ENCODE measurements at regions not wholly inside any gene's neighbourhood (a gene's known extent, or its start where the extent isn't known, plus 50 kb on each side); places are given as distances from the start of the nearest gene placed in this dataset.

DNA sequence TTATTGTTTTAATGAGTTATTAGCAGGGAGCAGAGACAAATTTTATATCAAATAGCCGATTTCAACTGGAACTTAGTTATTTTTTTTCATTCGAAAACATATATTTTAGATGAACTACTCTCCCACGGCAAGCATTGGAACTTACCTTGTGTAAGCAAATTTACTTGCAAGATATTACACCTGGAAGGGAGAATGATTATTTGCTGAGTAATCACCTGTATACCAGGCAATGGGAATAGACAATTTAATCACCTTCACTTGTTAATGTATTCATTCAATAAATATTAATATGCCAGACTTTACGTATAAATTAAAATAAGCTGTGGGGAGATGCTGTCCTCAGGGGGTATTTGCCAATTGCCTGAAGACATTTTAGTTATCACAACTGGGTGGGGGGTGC is 1069.9 kb upstream of the CHAC2 start:
- TF ChIP-seq EZH2 (IDR thresholded peaks at IDR 0.05; ENCODE audit: low read depth, unreplicated experiment) (no peak), CREB1 (CRISPR knock-in tag; IDR thresholded peaks at IDR 0.05; ENCODE audit: low read depth) (no peak), NANOG (IDR thresholded peaks at IDR 0.05; ENCODE audit: borderline replicate concordance) (no peak), JUNB (IDR thresholded peaks at IDR 0.05; ENCODE audit: unreplicated experiment) (no peak), POLR2AphosphoS5 (IDR thresholded peaks at IDR 0.05; ENCODE audit: low read depth) (no peak), EZH2phosphoT487 (IDR thresholded peaks at IDR 0.05; ENCODE audit: unreplicated experiment) (no peak), ZNF331 (CRISPR knock-in tag; IDR thresholded peaks at IDR 0.05; ENCODE audit: low read depth) (no peak)
- TF ChIP-seq, protein P1, sequence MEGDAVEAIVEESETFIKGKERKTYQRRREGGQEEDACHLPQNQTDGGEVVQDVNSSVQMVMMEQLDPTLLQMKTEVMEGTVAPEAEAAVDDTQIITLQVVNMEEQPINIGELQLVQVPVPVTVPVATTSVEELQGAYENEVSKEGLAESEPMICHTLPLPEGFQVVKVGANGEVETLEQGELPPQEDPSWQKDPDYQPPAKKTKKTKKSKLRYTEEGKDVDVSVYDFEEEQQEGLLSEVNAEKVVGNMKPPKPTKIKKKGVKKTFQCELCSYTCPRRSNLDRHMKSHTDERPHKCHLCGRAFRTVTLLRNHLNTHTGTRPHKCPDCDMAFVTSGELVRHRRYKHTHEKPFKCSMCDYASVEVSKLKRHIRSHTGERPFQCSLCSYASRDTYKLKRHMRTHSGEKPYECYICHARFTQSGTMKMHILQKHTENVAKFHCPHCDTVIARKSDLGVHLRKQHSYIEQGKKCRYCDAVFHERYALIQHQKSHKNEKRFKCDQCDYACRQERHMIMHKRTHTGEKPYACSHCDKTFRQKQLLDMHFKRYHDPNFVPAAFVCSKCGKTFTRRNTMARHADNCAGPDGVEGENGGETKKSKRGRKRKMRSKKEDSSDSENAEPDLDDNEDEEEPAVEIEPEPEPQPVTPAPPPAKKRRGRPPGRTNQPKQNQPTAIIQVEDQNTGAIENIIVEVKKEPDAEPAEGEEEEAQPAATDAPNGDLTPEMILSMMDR (conservative IDR thresholded peaks at IDR 0.05; ENCODE audit: low read depth in 2 of 2) = no peak
- TF ChIP-seq, protein P2, sequence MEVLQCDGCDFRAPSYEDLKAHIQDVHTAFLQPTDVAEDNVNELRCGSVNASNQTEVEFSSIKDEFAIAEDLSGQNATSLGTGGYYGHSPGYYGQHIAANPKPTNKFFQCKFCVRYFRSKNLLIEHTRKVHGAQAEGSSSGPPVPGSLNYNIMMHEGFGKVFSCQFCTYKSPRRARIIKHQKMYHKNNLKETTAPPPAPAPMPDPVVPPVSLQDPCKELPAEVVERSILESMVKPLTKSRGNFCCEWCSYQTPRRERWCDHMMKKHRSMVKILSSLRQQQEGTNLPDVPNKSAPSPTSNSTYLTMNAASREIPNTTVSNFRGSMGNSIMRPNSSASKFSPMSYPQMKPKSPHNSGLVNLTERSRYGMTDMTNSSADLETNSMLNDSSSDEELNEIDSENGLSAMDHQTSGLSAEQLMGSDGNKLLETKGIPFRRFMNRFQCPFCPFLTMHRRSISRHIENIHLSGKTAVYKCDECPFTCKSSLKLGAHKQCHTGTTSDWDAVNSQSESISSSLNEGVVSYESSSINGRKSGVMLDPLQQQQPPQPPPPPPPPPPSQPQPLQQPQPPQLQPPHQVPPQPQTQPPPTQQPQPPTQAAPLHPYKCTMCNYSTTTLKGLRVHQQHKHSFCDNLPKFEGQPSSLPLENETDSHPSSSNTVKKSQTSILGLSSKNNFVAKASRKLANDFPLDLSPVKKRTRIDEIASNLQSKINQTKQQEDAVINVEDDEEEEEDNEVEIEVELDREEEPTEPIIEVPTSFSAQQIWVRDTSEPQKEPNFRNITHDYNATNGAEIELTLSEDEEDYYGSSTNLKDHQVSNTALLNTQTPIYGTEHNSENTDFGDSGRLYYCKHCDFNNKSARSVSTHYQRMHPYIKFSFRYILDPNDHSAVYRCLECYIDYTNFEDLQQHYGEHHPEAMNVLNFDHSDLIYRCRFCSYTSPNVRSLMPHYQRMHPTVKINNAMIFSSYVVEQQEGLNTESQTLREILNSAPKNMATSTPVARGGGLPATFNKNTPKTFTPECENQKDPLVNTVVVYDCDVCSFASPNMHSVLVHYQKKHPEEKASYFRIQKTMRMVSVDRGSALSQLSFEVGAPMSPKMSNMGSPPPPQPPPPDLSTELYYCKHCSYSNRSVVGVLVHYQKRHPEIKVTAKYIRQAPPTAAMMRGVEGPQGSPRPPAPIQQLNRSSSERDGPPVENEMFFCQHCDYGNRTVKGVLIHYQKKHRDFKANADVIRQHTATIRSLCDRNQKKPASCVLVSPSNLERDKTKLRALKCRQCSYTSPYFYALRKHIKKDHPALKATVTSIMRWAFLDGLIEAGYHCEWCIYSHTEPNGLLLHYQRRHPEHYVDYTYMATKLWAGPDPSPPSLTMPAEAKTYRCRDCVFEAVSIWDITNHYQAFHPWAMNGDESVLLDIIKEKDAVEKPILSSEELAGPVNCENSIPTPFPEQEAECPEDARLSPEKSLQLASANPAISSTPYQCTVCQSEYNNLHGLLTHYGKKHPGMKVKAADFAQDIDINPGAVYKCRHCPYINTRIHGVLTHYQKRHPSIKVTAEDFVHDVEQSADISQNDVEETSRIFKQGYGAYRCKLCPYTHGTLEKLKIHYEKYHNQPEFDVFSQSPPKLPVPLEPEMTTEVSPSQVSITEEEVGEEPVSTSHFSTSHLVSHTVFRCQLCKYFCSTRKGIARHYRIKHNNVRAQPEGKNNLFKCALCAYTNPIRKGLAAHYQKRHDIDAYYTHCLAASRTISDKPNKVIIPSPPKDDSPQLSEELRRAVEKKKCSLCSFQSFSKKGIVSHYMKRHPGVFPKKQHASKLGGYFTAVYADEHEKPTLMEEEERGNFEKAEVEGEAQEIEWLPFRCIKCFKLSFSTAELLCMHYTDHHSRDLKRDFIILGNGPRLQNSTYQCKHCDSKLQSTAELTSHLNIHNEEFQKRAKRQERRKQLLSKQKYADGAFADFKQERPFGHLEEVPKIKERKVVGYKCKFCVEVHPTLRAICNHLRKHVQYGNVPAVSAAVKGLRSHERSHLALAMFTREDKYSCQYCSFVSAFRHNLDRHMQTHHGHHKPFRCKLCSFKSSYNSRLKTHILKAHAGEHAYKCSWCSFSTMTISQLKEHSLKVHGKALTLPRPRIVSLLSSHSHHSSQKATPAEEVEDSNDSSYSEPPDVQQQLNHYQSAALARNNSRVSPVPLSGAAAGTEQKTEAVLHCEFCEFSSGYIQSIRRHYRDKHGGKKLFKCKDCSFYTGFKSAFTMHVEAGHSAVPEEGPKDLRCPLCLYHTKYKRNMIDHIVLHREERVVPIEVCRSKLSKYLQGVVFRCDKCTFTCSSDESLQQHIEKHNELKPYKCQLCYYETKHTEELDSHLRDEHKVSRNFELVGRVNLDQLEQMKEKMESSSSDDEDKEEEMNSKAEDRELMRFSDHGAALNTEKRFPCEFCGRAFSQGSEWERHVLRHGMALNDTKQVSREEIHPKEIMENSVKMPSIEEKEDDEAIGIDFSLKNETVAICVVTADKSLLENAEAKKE (CRISPR knock-in tag; IDR thresholded peaks at IDR 0.05) = no peak
- TF ChIP-seq, protein P3, sequence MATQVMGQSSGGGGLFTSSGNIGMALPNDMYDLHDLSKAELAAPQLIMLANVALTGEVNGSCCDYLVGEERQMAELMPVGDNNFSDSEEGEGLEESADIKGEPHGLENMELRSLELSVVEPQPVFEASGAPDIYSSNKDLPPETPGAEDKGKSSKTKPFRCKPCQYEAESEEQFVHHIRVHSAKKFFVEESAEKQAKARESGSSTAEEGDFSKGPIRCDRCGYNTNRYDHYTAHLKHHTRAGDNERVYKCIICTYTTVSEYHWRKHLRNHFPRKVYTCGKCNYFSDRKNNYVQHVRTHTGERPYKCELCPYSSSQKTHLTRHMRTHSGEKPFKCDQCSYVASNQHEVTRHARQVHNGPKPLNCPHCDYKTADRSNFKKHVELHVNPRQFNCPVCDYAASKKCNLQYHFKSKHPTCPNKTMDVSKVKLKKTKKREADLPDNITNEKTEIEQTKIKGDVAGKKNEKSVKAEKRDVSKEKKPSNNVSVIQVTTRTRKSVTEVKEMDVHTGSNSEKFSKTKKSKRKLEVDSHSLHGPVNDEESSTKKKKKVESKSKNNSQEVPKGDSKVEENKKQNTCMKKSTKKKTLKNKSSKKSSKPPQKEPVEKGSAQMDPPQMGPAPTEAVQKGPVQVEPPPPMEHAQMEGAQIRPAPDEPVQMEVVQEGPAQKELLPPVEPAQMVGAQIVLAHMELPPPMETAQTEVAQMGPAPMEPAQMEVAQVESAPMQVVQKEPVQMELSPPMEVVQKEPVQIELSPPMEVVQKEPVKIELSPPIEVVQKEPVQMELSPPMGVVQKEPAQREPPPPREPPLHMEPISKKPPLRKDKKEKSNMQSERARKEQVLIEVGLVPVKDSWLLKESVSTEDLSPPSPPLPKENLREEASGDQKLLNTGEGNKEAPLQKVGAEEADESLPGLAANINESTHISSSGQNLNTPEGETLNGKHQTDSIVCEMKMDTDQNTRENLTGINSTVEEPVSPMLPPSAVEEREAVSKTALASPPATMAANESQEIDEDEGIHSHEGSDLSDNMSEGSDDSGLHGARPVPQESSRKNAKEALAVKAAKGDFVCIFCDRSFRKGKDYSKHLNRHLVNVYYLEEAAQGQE (IDR thresholded peaks at IDR 0.05; ENCODE audit: unreplicated experiment) = no peak
- TF ChIP-seq, protein P4, sequence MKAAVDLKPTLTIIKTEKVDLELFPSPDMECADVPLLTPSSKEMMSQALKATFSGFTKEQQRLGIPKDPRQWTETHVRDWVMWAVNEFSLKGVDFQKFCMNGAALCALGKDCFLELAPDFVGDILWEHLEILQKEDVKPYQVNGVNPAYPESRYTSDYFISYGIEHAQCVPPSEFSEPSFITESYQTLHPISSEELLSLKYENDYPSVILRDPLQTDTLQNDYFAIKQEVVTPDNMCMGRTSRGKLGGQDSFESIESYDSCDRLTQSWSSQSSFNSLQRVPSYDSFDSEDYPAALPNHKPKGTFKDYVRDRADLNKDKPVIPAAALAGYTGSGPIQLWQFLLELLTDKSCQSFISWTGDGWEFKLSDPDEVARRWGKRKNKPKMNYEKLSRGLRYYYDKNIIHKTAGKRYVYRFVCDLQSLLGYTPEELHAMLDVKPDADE (IDR thresholded peaks at IDR 0.05) = no peak

Data from GM23338 (cell line).